ENCODE measurements at regions not wholly inside any gene's neighbourhood (a gene's known extent, or its start where the extent isn't known, plus 50 kb on each side); places are given as distances from the start of the nearest gene placed in this dataset.
"Not testable (repeated sequence)": the region's sequence is repeated elsewhere in the genome, so short reads cannot be mapped to it uniquely, and the experiment has no call there.

- H3K4me3 ChIP-seq (replicated peaks in 1 of 3; ENCODE audit: low read depth in 2 of 3, low read length in 3 of 3), result no peak overlapping the region
- WGBS (ENCODE audit: insufficient coverage), result no CpG with 5 or more reads among the region's 3 CpGs
- Mint-ChIP-seq H3K36me3 (no peaks in the 10 kb centered on the region), H3K9me3 (peaks cover 7 to 21% (median 12%) of the 10 kb centered on the region in 7 donors), H3K27ac (peak overlapping the region in 1 of 7 donors; percentile 64), H3K27me3 (ENCODE audit: low read depth in 3 of 3) (peaks cover 0 to 8% (median 4%) of the 10 kb centered on the region in 3 donors), H3K4me1 (peaks cover 8% of the 10 kb centered on the region), H3K4me3 (no peak overlapping the region)
- no peak for DNase-seq
- TF ChIP-seq CTCF (IDR thresholded peaks at IDR 0.05), result no peak
- no peaks in the 10 kb centered on the region for H3K79me2 ChIP-seq (ENCODE audit: insufficient read depth, low read length)
- H3K4me2 ChIP-seq (replicated peaks; ENCODE audit: extremely low read depth, low read length, poor library complexity, severe bottlenecking), result no peak overlapping the region
- H2AFZ ChIP-seq (ENCODE audit: insufficient read depth, low read depth, low read length, poor library complexity, severe bottlenecking), result no peak overlapping the region
- intact Hi-C loops (cut with micrococcal nuclease), result no loop called here
- H4K20me1 ChIP-seq (ENCODE audit: insufficient read depth, low read length), result no peaks in the 10 kb centered on the region
- H3K27ac ChIP-seq (ENCODE audit: low read depth in 1 of 2, low read length in 2 of 2), result no peak overlapping the region
- H3K9me3 ChIP-seq (replicated peaks in 1 of 2; ENCODE audit: control insufficient read depth in 1 of 2, insufficient read depth in 1 of 2, low read length in 2 of 2), result peaks cover 8 to 10% of the 10 kb centered on the region in 2 donors
- no peaks in the 10 kb centered on the region for H3K4me1 ChIP-seq (ENCODE audit: control insufficient read depth in 1 of 2, insufficient read depth in 2 of 2, low read length in 2 of 2)
- no peaks in the 10 kb centered on the region for H3K27me3 ChIP-seq (ENCODE audit: control insufficient read depth in 2 of 2, insufficient read depth in 2 of 2, low read length in 2 of 2)
- H3K36me3 ChIP-seq (replicated peaks in 1 of 2; ENCODE audit: control insufficient read depth in 1 of 2, insufficient read depth in 2 of 2, low read length in 2 of 2), result no peaks in the 10 kb centered on the region
- H3K9ac ChIP-seq (ENCODE audit: insufficient read depth, low read length, poor library complexity, severe bottlenecking), result no peak overlapping the region
Measured at GRCh38 chr9:85478847-85479246, 262.9 kb downstream of the AGTPBP1 start.

GRCh38 chr9:85474896-85475295 lies 266.9 kb downstream of the AGTPBP1 start:
- DNase-seq; H3K9me3 ChIP-seq (replicated peaks in 1 of 2; ENCODE audit: control insufficient read depth in 1 of 2, insufficient read depth in 1 of 2, low read length in 2 of 2); H3K4me1 Mint-ChIP-seq; H3K79me2 ChIP-seq (ENCODE audit: insufficient read depth, low read length); H3K36me3 ChIP-seq (replicated peaks in 1 of 2; ENCODE audit: control insufficient read depth in 1 of 2, insufficient read depth in 2 of 2, low read length in 2 of 2); H3K27me3 Mint-ChIP-seq (ENCODE audit: low read depth in 3 of 3); H3K9ac ChIP-seq (ENCODE audit: insufficient read depth, low read length, poor library complexity, severe bottlenecking); H3K4me3 ChIP-seq (replicated peaks in 1 of 3; ENCODE audit: low read depth in 2 of 3, low read length in 3 of 3); H2AFZ ChIP-seq (ENCODE audit: insufficient read depth, low read depth, low read length, poor library complexity, severe bottlenecking); H3K4me2 ChIP-seq (replicated peaks; ENCODE audit: extremely low read depth, low read length, poor library complexity, severe bottlenecking); H4K20me1 ChIP-seq (ENCODE audit: insufficient read depth, low read length); H3K27me3 ChIP-seq (ENCODE audit: control insufficient read depth in 2 of 2, insufficient read depth in 2 of 2, low read length in 2 of 2); H3K4me3 Mint-ChIP-seq; intact Hi-C loops (cut with micrococcal nuclease); H3K36me3 Mint-ChIP-seq; H3K4me1 ChIP-seq (ENCODE audit: control insufficient read depth in 1 of 2, insufficient read depth in 2 of 2, low read length in 2 of 2); H3K27ac Mint-ChIP-seq; H3K27ac ChIP-seq (ENCODE audit: low read depth in 1 of 2, low read length in 2 of 2): not testable (repeated sequence)
- H3K9me3 Mint-ChIP-seq, result peaks cover 7 to 18% (median 15%) of the 10 kb centered on the region in 7 donors

Data from CD14-positive monocyte (primary cell).